K562 (cell line): ENCODE measurements at regions not wholly inside any gene's neighbourhood (a gene's known extent, or its start where the extent isn't known, plus 50 kb on each side); places are given as distances from the start of the nearest gene placed in this dataset.

Experiments used
- ATAC-seq: fragments of 200-7000 bp; cut with Tn5 transposase; 3 replicates; pipeline ENCODE4 v1.9.1; 2020; ENCODE audit warnings: moderate library complexity
- BruUV-seq: library from RNA; stranded (reverse); fragments of 400-500 nt; replicated peaks from 2 replicates; lab custom pipeline; 2021; lab: Mats Ljungman, UMichigan
- CTCF ChIA-PET: fragments of 300-600 bp; formaldehyde crosslinking; extraction: SDS; loops from one replicate; lab custom pipeline; 2021; ENCODE audit warnings: low intra/inter-chr PET ratio; lab: Yijun Ruan, JAX
- POLR2A ChIA-PET: fragments of 300-600, 350-650 bp; sonication (Branson Sonifier 250); formaldehyde crosslinking; extraction: SDS; loops from one replicate; lab custom pipeline; 2021; ENCODE audit warnings: antibody characterized with exemption, inconsistent platforms; lab: Yijun Ruan, JAX
- DNase-seq, 4 experiments: peaks; one replicate each; pipeline versions ENCODE4 v3.0.0 to v3.0.0-alpha.2; 2011 to 2018; ENCODE audit warnings: low spot score in 3 of 4, mixed read lengths in 3 of 4; ENCODE audit errors: extremely low read depth in 1 of 4
- FAIRE-seq: peaks from 2 replicates; lab custom pipeline; 2011; peaks lifted over from hg19 to GRCh38; lab: Jason Lieb, UNC
- H2AFZ ChIP-seq: 2 replicates; pipeline ENCODE4 v1.6.0; 2011; ENCODE audit warnings: low read depth, low read length, control low read depth, inconsistent platforms
- H3K27ac ChIP-seq: fragments of 200-600 bp; 3 replicates; pipeline ENCODE4 v1.8.0; 2011; ENCODE audit warnings: low read depth, mild to moderate bottlenecking, control low read depth, inconsistent platforms, low read length, moderate library complexity, mixed read lengths; ENCODE audit errors: extremely low read depth
- H3K27me3 ChIP-seq, 2 experiments: fragments of 300-600 bp in 1 of 2; 2 replicates in 1 of 2; 3 replicates in 1 of 2; pipeline versions ENCODE4 v1.6.0 to v1.8.0; 2011; ENCODE audit warnings: inconsistent platforms in 2 of 2, low read length in 2 of 2, mild to moderate bottlenecking in 1 of 2, mixed read lengths in 1 of 2, moderate library complexity in 1 of 2; ENCODE audit not compliant: control insufficient read depth in 2 of 2, insufficient read depth in 2 of 2
- H3K36me3 ChIP-seq: fragments of 300-600 bp; 3 replicates; pipeline ENCODE4 v1.8.0; 2011; ENCODE audit warnings: mild to moderate bottlenecking, low read length, inconsistent platforms; ENCODE audit not compliant: control insufficient read depth, insufficient read depth
- H3K4me1 ChIP-seq, 2 experiments: fragments of 200-600 bp in 1 of 2; replicated peaks in 1 of 2; 2 replicates in 1 of 2; 3 replicates in 1 of 2; pipeline versions ENCODE4 v1.5.1 to v1.8.0; 2011; ENCODE audit warnings: inconsistent platforms in 2 of 2, low read length in 2 of 2, mild to moderate bottlenecking in 1 of 2, mixed read lengths in 1 of 2, moderate library complexity in 1 of 2; ENCODE audit not compliant: control insufficient read depth in 2 of 2, insufficient read depth in 2 of 2
- H3K4me2 ChIP-seq: 2 replicates; pipeline ENCODE4 v1.6.1; 2011; ENCODE audit warnings: low read length, control low read depth, inconsistent platforms, mixed read lengths; ENCODE audit not compliant: insufficient read depth
- H3K4me3 ChIP-seq: fragments of 200-600 bp; sonication (generic), shearing (Covaris generic); 2 replicates; pipeline ENCODE4 v1.5.1; 2016; ENCODE audit warnings: control low read depth, inconsistent platforms
- H3K79me2 ChIP-seq: fragments of 200-600 bp; 3 replicates; pipeline ENCODE4 v1.8.0; 2011; ENCODE audit warnings: low read length, inconsistent platforms; ENCODE audit not compliant: control insufficient read depth, insufficient read depth
- H3K9ac ChIP-seq, 2 experiments: 2 replicates each; pipeline versions ENCODE4 v1.6.0 to v1.6.1; 2011; ENCODE audit warnings: low read depth in 2 of 2, low read length in 2 of 2, control low read depth in 1 of 2, inconsistent platforms in 1 of 2, mild to moderate bottlenecking in 1 of 2, mixed read lengths in 1 of 2; ENCODE audit not compliant: insufficient read depth in 1 of 2
- H3K9me1 ChIP-seq: one replicate; pipeline ENCODE4 v1.6.0; 2011; ENCODE audit warnings: inconsistent platforms, mild to moderate bottlenecking, low read length, moderate library complexity; ENCODE audit not compliant: control insufficient read depth, insufficient read depth
- H3K9me3 ChIP-seq: replicated peaks from 2 replicates; pipeline ENCODE4 v1.5.1; 2011; ENCODE audit warnings: low read depth, low read length, inconsistent platforms; ENCODE audit not compliant: control insufficient read depth, insufficient read depth
- H4K20me1 ChIP-seq: replicated peaks from 2 replicates; pipeline ENCODE4 v1.6.1; 2011; ENCODE audit warnings: low read length, inconsistent platforms, mixed read lengths; ENCODE audit not compliant: control insufficient read depth, insufficient read depth
- CBX1 ChIP-seq: sonication (generic); IDR thresholded peaks from 2 replicates; pipeline ENCODE4 v1.6.1; 2016; ENCODE audit warnings: antibody characterized with exemption, low read depth, mild to moderate bottlenecking
- GMEB1 ChIP-seq: fragments of 250-450 bp; sonication (Bioruptor Pico); IDR thresholded peaks from 2 replicates; pipeline ENCODE4 v1.4.0; 2020; ENCODE audit warnings: mild to moderate bottlenecking
- HSF4 ChIP-seq: fragments of 250-450 bp; sonication (Bioruptor Pico); IDR thresholded peaks from 2 replicates; pipeline ENCODE4 v2.1.2; 2022; ENCODE audit warnings: mild to moderate bottlenecking, moderate library complexity, borderline replicate concordance
- KLF10 ChIP-seq: fragments of 250-450 bp; sonication (Bioruptor Pico); IDR thresholded peaks from 2 replicates; pipeline ENCODE4 v1.6.1; 2021; ENCODE audit warnings: matching md5 sums
- SETDB1 ChIP-seq: IDR thresholded peaks from one replicate; pipeline ENCODE4 v1.6.1; 2012; ENCODE audit warnings: low read length, control low read depth, inconsistent platforms
- WGBS: fragments of 100-300 bp; shearing (Covaris generic); methylation state at CpG from one replicate; pipeline ENCODE4 v1.1.6; 2016; ENCODE audit warnings: low coverage, mixed read lengths; ENCODE audit not compliant: insufficient coverage; ENCODE audit errors: missing lambda C conversion rate; 5-methylcytosine and 5-hydroxymethylcytosine counted together
- in situ Hi-C: fragments of 300-500 bp; cut with MboI; formaldehyde crosslinking; loops from 4 replicates; pipeline ENCODE4 v1.15.0; 2018; ENCODE audit warnings: inconsistent platforms, mixed read lengths
- intact Hi-C: fragments of 100-400 bp; cut with micrococcal nuclease; formaldehyde crosslinking; loops from 2 replicates; pipeline ENCODE4 v1.14.2; 2022
- TF ChIP-seq, protein P1 (sequence below), 3 experiments: fragments of 200-800 bp in 1 of 3; fragments of 250-450 bp in 1 of 3; fragments of 450-650 bp in 1 of 3; sonication (Bioruptor Pico) in 1 of 3; sonication (Bioruptor generic) in 1 of 3; formaldehyde crosslinking in 1 of 3; IDR thresholded peaks; 2 replicates each; pipeline versions ENCODE4 v1.6.1 to v1.8.0; 2016 to 2022; ENCODE audit warnings: mild to moderate bottlenecking in 2 of 3, missing genetic modification characterization in 2 of 3, missing compliant biosample characterization in 1 of 3, moderate library complexity in 1 of 3

DNA sequence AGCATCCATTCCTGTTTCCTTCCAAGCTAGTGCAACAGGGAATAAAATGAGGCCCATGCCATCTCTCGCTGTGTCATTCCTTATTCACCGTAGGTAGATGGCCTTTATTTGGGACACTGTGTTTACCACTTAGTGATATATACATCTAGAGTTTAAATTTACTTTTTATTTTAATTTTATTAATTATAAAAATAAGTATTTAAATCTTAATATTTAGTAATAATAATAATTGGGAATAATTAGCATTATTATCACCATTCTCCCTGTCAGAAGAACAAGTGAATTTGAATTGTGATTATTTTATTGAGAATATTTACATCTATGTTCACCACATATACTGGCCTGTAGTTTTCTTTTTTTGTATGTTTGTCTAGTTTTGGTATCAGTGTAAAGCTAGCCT, 692.9 kb upstream of the KIF2B start:
- H3K9me1 ChIP-seq: no peaks in the 10 kb centered on the region
- no peak overlapping the region for H3K4me2 ChIP-seq
- H3K27ac ChIP-seq: no peak overlapping the region
- H3K4me1 ChIP-seq: no peaks in the 10 kb centered on the region
- FAIRE-seq (no peak), DNase-seq (no peak), ATAC-seq (no peak)
- TF ChIP-seq, protein P1, sequence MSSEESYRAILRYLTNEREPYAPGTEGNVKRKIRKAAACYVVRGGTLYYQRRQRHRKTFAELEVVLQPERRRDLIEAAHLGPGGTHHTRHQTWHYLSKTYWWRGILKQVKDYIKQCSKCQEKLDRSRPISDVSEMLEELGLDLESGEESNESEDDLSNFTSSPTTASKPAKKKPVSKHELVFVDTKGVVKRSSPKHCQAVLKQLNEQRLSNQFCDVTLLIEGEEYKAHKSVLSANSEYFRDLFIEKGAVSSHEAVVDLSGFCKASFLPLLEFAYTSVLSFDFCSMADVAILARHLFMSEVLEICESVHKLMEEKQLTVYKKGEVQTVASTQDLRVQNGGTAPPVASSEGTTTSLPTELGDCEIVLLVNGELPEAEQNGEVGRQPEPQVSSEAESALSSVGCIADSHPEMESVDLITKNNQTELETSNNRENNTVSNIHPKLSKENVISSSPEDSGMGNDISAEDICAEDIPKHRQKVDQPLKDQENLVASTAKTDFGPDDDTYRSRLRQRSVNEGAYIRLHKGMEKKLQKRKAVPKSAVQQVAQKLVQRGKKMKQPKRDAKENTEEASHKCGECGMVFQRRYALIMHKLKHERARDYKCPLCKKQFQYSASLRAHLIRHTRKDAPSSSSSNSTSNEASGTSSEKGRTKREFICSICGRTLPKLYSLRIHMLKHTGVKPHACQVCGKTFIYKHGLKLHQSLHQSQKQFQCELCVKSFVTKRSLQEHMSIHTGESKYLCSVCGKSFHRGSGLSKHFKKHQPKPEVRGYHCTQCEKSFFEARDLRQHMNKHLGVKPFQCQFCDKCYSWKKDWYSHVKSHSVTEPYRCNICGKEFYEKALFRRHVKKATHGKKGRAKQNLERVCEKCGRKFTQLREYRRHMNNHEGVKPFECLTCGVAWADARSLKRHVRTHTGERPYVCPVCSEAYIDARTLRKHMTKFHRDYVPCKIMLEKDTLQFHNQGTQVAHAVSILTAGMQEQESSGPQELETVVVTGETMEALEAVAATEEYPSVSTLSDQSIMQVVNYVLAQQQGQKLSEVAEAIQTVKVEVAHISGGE (CRISPR knock-in tag; IDR thresholded peaks at IDR 0.05): no peak
- no peak for TF ChIP-seq CBX1
- TF ChIP-seq GMEB1 (CRISPR knock-in tag): no peak
- TF ChIP-seq KLF10 (CRISPR knock-in tag): no peak
- no peak for TF ChIP-seq HSF4 (CRISPR knock-in tag)
- no peak for TF ChIP-seq SETDB1
- no peaks in the 10 kb centered on the region for H3K27me3 ChIP-seq
- no peaks in the 10 kb centered on the region for H4K20me1 ChIP-seq
- intact Hi-C loops: no loop called here
- no peak overlapping the region for H2AFZ ChIP-seq
- no peak overlapping the region for H3K4me3 ChIP-seq
- no peaks in the 10 kb centered on the region for H3K79me2 ChIP-seq
- in situ Hi-C loops: no loop called here
- CTCF ChIA-PET: no interaction called here
- no peak overlapping the region for H3K9ac ChIP-seq
- POLR2A ChIA-PET: no interaction called here
- 0% methylated on average over 2 of the region's 2 CpGs for WGBS
- no peaks in the 10 kb centered on the region; the same call in 1 of the 2 replicates for H3K9me3 ChIP-seq
- H3K36me3 ChIP-seq: no peaks in the 10 kb centered on the region
- no TSS peak for BruUV-seq
